ENCODE measurements at regions not wholly inside any gene's neighbourhood (a gene's known extent, or its start where the extent isn't known, plus 50 kb on each side); places are given as distances from the start of the nearest gene placed in this dataset.
"Not testable (repeated sequence)": the region's sequence is repeated elsewhere in the genome, so short reads cannot be mapped to it uniquely, and the experiment has no call there.

DNA sequence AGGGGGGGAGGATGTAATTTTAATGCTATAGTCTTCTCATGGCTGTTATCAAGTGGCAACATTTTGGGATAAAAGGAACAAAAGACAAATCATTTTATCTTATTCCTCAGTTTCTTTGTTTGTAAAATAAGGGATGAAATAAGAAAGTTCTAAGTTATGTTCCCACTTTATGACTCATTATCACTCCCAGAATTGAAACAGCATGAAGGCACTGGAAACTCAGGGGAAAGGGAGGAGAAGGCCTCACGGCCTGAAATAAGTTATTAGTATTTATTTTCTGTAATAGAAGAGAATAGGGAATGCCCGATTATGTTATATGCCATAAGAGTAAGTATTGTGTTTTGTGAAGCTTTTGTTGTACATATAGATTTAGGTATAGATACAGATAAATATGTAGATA lies 85.0 kb upstream of the NAMPT start:
- H3K27ac Mint-ChIP-seq: no peak overlapping the region
- no peak for DNase-seq
- no peak for ATAC-seq (replicated peaks)
- H3K9me3 Mint-ChIP-seq: no peaks in the 10 kb centered on the region
- peaks cover 2 to 6% of the 10 kb centered on the region in 2 donors for H3K4me1 Mint-ChIP-seq
- H3K4me3 Mint-ChIP-seq: no peak overlapping the region
- H3K36me3 Mint-ChIP-seq: no peaks in the 10 kb centered on the region
- H3K27me3 Mint-ChIP-seq: peaks cover 0 to 7% of the 10 kb centered on the region in 2 donors

DNA sequence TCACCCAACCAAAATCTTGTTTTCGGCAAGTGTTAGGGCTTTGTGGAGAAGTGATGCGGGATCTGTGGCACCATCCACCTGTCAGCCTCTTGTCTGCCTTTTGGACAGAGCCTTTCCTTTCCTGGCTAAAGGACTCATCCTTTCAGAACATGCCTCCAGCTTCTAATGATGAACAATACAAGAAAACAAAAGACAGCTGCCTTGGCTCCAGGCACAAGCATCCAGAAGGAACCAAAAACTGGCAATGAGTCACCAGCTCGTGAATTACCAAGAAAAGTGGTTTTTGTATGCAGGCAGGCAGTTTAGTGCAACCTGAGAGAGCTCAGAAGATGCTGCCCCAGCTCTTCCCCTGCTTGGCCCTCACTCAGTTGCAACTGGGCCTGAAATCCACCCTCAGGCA lies 84.6 kb upstream of the NAMPT start:
- H3K27ac Mint-ChIP-seq: peak overlapping the region; percentile 43
- H3K36me3 Mint-ChIP-seq: no peaks in the 10 kb centered on the region
- H3K4me1 Mint-ChIP-seq: peaks cover 2 to 6% of the 10 kb centered on the region in 2 donors
- peaks cover 0 to 4% of the 10 kb centered on the region in 2 donors for H3K27me3 Mint-ChIP-seq
- ATAC-seq (replicated peaks) (no peak), DNase-seq (no peak)
- H3K9me3 Mint-ChIP-seq: no peaks in the 10 kb centered on the region
- no peak overlapping the region for H3K4me3 Mint-ChIP-seq

DNA sequence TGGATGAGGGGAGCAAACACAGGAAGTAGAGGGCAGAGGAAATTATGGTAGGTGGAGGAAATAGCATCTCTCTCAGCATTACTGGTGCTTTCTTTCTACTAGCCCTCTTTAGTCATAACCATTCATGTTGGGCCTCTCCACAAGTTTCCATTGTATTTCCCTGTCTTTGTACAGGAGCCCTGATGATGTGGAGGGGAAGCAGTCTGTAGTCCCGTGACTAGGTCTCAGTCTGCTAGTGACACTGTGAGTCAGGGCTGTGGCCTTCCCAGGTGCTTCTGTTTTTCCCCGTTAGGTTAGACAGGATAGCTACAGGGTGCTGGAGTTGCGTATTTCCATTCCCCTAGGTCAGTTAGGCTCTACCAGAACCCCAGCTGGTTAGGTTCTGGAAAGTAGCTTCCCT lies 82.9 kb upstream of the NAMPT start:
- Mint-ChIP-seq H3K4me3 (no peak overlapping the region), H3K4me1 (peaks cover 2 to 7% of the 10 kb centered on the region in 2 donors), H3K27me3 (peaks cover 8 to 10% of the 10 kb centered on the region in 2 donors), H3K9me3 (no peaks in the 10 kb centered on the region), H3K36me3 (no peaks in the 10 kb centered on the region), H3K27ac (no peak overlapping the region)
- ATAC-seq (replicated peaks): peak in 1 of 2 donors; percentile 45
- DNase-seq: no peak

DNA sequence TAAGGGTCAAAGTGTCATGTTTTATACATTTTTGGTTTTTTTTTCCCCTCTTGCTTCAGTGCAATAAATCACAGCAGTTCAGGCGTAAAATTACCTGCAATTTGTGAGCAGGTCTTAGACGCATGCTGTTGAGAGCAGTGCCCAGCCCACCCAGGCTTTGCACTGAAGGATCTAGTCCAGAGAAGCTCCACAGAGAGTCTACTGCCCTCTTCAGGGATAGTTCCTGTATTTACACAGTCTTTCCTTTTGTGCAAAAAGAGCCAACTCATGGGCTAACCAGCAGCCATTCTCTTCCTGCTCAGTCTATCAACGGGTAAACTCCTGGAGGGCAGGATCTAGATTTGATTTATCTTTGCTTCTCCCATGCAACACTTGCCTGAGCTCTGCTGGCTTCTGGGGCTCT lies 82.2 kb upstream of the NAMPT start:
- ATAC-seq (replicated peaks): peak; percentile 80 to 88
- Mint-ChIP-seq H3K9me3 (no peaks in the 10 kb centered on the region), H3K4me3 (no peak overlapping the region), H3K27me3 (peaks cover 8 to 17% of the 10 kb centered on the region in 2 donors), H3K36me3 (no peaks in the 10 kb centered on the region), H3K4me1 (peaks cover 5 to 14% of the 10 kb centered on the region in 2 donors), H3K27ac (no peak overlapping the region)
- DNase-seq: no peak

DNA sequence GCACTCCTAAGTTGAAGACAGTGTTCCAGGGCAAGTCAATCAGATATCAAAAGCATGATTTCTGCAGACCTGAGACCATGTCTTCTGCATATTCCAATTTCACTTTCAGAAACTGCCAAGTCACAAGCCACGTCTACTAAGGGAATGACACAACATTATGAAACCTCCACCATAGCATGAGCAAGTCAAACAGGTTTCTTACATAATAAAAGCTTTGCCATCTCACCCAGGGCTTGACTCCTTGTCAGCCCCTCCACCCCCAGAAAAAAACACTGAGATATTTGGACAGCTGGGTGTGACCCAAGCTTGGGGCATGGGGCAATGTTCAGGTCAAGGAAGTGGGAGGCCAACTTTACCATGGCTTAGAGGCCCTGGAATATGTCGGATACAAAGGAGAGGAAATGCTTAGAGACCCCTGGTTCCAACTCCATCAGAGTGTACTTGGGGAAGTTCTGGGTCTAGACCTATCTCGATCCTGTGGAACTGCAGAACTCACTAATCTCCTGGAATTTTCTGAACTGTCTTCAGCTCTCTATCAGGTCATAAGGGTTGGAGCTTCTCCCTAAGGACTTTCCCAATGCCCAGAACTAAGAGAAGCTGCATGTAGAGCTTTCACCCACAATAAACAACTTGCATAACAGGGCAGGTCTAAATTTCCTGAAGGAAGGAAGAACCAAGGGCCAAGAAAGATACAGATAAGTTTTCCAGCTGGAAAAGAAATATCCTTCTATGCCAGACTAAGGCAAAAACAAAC lies 80.6 kb upstream of the NAMPT start:
- Mint-ChIP-seq H3K36me3 (no peaks in the 10 kb centered on the region), H3K4me3 (no peak overlapping the region), H3K9me3 (peaks cover 4 to 8% of the 10 kb centered on the region in 2 donors), H3K27ac (peak overlapping the region; percentile 71), H3K4me1 (peaks cover 5 to 14% of the 10 kb centered on the region in 2 donors), H3K27me3 (peaks cover 22 to 29% of the 10 kb centered on the region in 2 donors)
- ATAC-seq (replicated peaks) (no peak), DNase-seq (no peak)

DNA sequence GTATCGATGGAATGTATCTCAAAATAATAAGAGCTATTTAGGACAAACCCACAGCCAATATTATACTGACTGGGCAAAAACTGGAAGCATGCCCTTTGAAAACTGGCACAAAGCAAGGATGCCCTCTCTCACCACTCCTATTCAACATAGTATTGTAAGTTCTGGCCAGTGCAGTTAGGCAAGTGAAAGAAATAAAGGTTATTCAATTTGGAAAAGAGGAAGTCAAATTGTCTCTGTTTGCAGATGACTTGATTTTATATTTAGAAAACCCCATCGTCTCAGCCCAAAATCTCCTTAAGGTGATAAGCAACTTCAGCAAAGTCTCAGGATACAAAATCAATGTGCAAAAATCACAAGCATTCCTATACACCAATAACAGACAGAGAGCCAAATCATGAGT lies 77.7 kb upstream of the NAMPT start:
- not testable (repeated sequence) for H3K27ac Mint-ChIP-seq; H3K4me3 Mint-ChIP-seq; ATAC-seq (replicated peaks); H3K36me3 Mint-ChIP-seq; DNase-seq
- peaks cover 5 to 12% of the 10 kb centered on the region in 2 donors for H3K4me1 Mint-ChIP-seq
- H3K9me3 Mint-ChIP-seq: peaks cover 4 to 14% of the 10 kb centered on the region in 2 donors
- peaks cover 38 to 43% of the 10 kb centered on the region in 2 donors for H3K27me3 Mint-ChIP-seq

DNA sequence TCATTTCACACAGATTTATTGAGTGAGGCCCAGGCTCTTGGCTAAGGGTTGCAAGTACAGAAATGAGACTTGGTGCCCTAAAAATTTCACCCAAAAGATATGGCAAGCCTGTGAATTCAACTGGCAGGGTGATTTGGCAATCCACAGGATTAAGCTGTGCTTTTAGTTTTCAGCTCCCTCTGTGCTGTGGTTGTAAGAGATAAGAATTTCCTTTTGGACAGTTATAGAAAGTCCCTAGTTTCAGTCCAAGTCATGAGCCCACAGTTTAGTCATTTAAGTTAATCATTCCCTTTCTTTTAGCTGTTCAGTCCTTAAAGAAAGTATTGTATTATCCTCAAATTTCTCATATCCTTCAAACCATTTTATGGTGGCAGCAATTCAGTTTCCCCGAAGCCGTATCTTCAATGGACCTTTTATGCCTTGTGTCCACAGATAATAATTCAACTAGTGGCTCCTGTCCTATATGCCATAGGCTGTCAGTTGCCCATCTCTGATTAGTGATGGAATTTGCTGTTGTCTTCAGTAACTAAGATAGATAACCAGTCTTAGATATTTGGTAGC lies 73.4 kb upstream of the NAMPT start:
- Mint-ChIP-seq H3K27ac (no peak overlapping the region), H3K9me3 (peaks cover 5 to 14% of the 10 kb centered on the region in 2 donors), H3K36me3 (peaks cover 0 to 3% of the 10 kb centered on the region in 2 donors), H3K4me3 (no peak overlapping the region), H3K4me1 (peaks cover 6 to 8% of the 10 kb centered on the region in 2 donors), H3K27me3 (peaks cover 37 to 49% of the 10 kb centered on the region in 2 donors)
- DNase-seq (no peak), ATAC-seq (replicated peaks) (peak in 1 of 2 donors; percentile 67)

DNA sequence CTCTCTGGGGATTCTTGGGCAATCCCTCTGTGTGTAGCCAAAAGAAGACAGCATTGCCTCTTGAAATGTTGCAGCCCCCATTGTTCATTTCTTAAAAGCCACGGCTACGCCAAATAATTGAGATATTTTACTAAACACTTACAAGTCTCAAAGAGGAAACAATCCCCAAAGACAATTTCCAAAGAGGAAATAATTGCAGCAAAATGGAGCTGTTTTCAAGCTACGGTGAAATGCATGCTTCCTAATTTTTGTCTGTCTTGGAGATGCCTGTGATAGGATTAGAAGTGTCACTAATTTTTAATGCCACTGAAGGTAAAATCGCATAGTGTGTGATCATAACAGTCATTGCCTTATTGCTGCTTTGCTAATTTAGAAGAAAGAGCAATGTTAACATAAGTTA lies 72.9 kb upstream of the NAMPT start:
- DNase-seq: no peak
- Mint-ChIP-seq H3K27ac (no peak overlapping the region), H3K36me3 (peaks cover 0 to 3% of the 10 kb centered on the region in 2 donors), H3K4me3 (no peak overlapping the region), H3K27me3 (peaks cover 33 to 49% of the 10 kb centered on the region in 2 donors), H3K4me1 (peaks cover 6 to 7% of the 10 kb centered on the region in 2 donors), H3K9me3 (peaks cover 5 to 14% of the 10 kb centered on the region in 2 donors)
- no peak for ATAC-seq (replicated peaks)

DNA sequence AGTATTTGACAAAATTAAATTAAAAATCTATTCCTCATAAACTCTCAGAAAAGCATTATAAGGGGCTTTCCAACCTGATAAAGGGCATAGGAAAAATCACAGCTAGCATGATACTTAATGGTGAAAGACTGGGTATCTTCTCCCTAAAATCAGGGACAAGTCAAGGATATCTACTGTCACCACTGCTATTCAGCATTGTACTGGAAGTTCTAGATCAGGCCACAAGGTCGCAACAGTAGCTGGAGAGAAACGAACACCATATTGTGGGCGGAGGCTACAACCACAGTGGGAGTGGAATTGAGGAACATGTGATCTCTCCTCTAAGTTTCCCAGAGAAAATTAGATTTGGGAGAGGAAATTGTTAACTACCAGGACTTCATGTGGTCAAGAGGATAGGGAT lies 70.0 kb upstream of the NAMPT start:
- H3K4me1 Mint-ChIP-seq: peaks cover 0 to 3% of the 10 kb centered on the region in 2 donors
- no peak for DNase-seq
- no peak overlapping the region for H3K27ac Mint-ChIP-seq
- H3K9me3 Mint-ChIP-seq: peaks cover 3% of the 10 kb centered on the region in 2 donors
- no peak overlapping the region for H3K4me3 Mint-ChIP-seq
- ATAC-seq (replicated peaks): no peak
- H3K27me3 Mint-ChIP-seq: peaks cover 8 to 29% of the 10 kb centered on the region in 2 donors
- H3K36me3 Mint-ChIP-seq: peaks cover 0 to 3% of the 10 kb centered on the region in 2 donors

DNA sequence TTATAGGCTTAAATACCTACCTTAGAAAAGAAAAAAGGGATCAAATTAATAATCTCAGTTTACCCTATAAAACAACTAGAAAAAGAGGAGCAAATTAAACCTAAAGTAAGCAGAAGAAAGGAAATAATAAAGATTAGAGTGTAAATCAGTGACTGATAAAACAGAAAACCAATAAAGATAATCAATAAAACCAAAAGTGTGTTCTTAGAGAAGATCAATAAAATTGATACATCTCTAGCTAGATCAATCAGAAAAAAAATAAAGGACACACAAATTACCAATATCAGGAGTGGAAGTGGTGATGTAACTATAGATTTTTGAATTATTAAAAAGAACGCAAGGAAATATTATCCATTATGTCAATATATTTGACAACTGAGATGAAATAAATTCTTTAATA lies 69.2 kb upstream of the NAMPT start:
- DNase-seq: no peak
- H3K4me3 Mint-ChIP-seq: no peak overlapping the region
- peaks cover 4 to 28% of the 10 kb centered on the region in 2 donors for H3K27me3 Mint-ChIP-seq
- peaks cover 0 to 4% of the 10 kb centered on the region in 2 donors for H3K36me3 Mint-ChIP-seq
- no peak overlapping the region for H3K27ac Mint-ChIP-seq
- peaks cover 6 to 8% of the 10 kb centered on the region in 2 donors for H3K9me3 Mint-ChIP-seq
- no peak for ATAC-seq (replicated peaks)
- peaks cover 0 to 3% of the 10 kb centered on the region in 2 donors for H3K4me1 Mint-ChIP-seq

DNA sequence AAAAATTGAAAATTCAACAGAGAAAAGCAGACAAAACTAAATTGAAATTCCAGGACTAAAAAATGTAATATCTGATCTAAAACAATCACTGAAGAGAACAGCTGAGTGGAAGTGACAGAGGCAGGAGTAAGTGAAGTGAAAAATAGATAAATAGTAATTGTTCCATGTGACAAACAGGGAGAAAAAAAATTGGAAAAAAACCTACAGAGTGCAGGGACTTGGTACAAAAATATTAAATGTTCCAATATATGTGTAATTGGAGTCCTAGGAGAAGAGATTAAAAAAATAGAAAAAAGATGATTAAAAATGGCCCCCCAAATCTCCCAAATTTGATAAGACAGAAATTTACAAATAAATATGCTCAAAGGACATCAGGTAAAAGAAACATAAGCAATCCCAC lies 63.4 kb upstream of the NAMPT start:
- H3K9me3 Mint-ChIP-seq: peaks cover 20 to 30% of the 10 kb centered on the region in 2 donors
- ATAC-seq (replicated peaks) (no peak), DNase-seq (no peak)
- H3K4me1 Mint-ChIP-seq: peaks cover 22 to 33% of the 10 kb centered on the region in 2 donors
- no peak overlapping the region for H3K27ac Mint-ChIP-seq
- peaks cover 10 to 20% of the 10 kb centered on the region in 2 donors for H3K27me3 Mint-ChIP-seq
- H3K36me3 Mint-ChIP-seq: peaks cover 0 to 25% of the 10 kb centered on the region in 2 donors
- H3K4me3 Mint-ChIP-seq: no peak overlapping the region

DNA sequence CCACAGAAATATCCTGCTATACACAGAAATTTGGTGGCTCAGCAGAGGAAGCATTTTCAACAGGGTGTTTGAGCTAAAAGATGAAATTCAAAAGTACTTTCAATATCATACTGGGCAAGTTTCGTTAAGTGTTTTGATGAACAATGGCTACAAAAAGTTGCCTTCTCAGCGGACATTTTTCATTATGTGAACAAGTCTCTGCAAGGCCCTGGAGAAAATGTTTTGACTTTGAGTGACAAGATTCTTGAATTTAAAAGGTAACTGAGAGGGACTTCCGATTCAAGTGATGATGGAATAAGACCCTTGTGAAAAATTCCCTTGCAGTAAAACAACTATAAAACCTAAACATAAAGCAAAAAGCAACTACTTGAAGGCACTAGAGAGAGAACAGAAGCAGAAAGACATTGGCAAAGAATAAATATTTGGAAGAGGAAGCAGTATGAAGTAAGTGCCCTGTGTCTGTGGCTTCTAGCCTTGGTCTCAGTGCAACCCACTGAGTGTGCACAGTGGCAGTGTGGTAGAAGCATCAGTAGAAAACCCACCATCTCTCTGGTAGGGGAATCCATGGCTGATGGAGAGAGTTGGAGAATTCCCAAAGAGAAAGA lies 62.5 kb upstream of the NAMPT start:
- DNase-seq: no peak
- Mint-ChIP-seq H3K27me3 (peaks cover 10 to 20% of the 10 kb centered on the region in 2 donors), H3K36me3 (peaks cover 0 to 25% of the 10 kb centered on the region in 2 donors), H3K27ac (peak overlapping the region; percentile 65), H3K4me3 (no peak overlapping the region), H3K4me1 (peaks cover 22 to 33% of the 10 kb centered on the region in 2 donors), H3K9me3 (peaks cover 25 to 37% of the 10 kb centered on the region in 2 donors)
- ATAC-seq (replicated peaks): no peak

DNA sequence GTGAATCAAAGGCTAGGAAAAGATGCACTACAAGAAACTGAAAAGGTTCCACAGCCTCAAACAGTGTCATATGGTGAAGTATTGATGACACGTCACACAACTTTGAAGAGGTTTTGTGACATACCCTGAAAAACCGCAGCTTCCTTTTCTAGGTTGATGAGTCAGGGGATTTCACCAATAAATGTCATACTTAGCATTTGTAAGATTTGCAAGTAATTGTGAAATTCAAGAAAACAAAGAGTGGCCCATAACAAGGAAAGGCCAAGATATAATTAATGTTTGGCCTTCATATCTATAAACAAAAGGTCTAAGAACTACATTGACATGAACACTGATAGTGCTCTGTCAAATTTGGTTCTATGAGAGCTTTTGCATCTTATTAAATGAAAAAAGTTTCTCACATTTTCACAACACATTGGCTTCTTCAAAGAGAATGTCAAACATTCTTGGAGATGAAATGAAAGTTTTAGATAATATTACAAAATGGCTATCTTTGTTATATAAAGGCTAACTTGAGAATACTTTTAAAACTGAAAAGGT lies 62.0 kb upstream of the NAMPT start:
- peak overlapping the region; percentile 97 for H3K27ac Mint-ChIP-seq
- peaks cover 31 to 43% of the 10 kb centered on the region in 2 donors for H3K9me3 Mint-ChIP-seq
- peaks cover 13 to 20% of the 10 kb centered on the region in 2 donors for H3K27me3 Mint-ChIP-seq
- ATAC-seq (replicated peaks): peak; percentile 82 to 88
- peak; percentile 28 for DNase-seq
- peaks cover 5 to 30% of the 10 kb centered on the region in 2 donors for H3K36me3 Mint-ChIP-seq
- peaks cover 22 to 33% of the 10 kb centered on the region in 2 donors for H3K4me1 Mint-ChIP-seq
- no peak overlapping the region for H3K4me3 Mint-ChIP-seq

DNA sequence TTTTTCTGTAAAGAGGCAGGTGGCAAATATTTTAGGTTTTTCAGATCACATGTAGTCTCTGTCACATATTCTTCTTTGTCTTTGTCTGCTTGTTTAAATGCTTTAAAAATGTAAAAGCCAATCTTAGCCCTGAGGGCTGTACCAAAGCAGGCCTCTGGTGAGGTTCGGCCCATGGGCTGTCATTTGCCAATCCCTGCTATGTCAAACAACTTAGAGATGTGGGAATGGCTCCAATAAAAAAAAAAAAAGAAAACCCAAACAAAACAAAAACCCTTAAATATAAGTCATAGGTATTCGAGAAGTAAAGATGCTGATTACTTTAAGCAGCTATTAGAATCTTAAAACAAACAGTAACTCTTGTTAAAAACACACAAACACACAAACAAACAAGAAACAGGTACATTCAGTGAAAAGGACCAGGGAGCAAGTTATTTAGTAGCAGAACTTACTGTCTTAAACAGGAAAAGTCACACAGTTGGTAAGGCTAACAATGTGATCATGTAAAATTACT lies 61.4 kb upstream of the NAMPT start:
- no peak for DNase-seq
- peaks cover 7 to 32% of the 10 kb centered on the region in 2 donors for H3K36me3 Mint-ChIP-seq
- H3K4me3 Mint-ChIP-seq: peak overlapping the region; percentile 33 to 36
- H3K9me3 Mint-ChIP-seq: peaks cover 34 to 45% of the 10 kb centered on the region in 2 donors
- peaks cover 16 to 20% of the 10 kb centered on the region in 2 donors for H3K27me3 Mint-ChIP-seq
- peak in 1 of 2 donors; percentile 2 for ATAC-seq (replicated peaks)
- peaks cover 22 to 33% of the 10 kb centered on the region in 2 donors for H3K4me1 Mint-ChIP-seq
- peak overlapping the region; percentile 97 for H3K27ac Mint-ChIP-seq
